Mesenchymal stem cell (in vitro differentiated cells and primary cell): ENCODE measurements at regions not wholly inside any gene's neighbourhood (a gene's known extent, or its start where the extent isn't known, plus 50 kb on each side); places are given as distances from the start of the nearest gene placed in this dataset.

Experiments
- DNase-seq: peaks from one replicate; pipeline ENCODE4 v3.0.0-alpha.2; 2013
- H2AFZ ChIP-seq: one replicate; pipeline ENCODE4 v1.6.1; 2013; ENCODE audit warnings: low read depth, mild to moderate bottlenecking, control low read depth, inconsistent platforms, low read length, moderate library complexity
- H2AK5ac ChIP-seq: 2 replicates; pipeline ENCODE4 v1.6.1; 2013; ENCODE audit warnings: low read length, moderate library complexity, mild to moderate bottlenecking, inconsistent platforms; ENCODE audit not compliant: severe bottlenecking
- H2BK120ac ChIP-seq: one replicate; pipeline ENCODE4 v1.6.1; 2013; ENCODE audit warnings: low read depth, mild to moderate bottlenecking, inconsistent platforms, low read length, moderate library complexity
- H2BK12ac ChIP-seq, 2 experiments: one replicate each; pipeline ENCODE4 v1.6.1; 2013; ENCODE audit warnings: inconsistent platforms in 2 of 2, low read length in 2 of 2, mild to moderate bottlenecking in 2 of 2, moderate library complexity in 2 of 2, control low read depth in 1 of 2
- H2BK15ac ChIP-seq: one replicate; pipeline ENCODE4 v1.6.1; 2013; ENCODE audit warnings: mild to moderate bottlenecking, low read depth, inconsistent platforms; ENCODE audit not compliant: poor library complexity, severe bottlenecking
- H2BK5ac ChIP-seq: 2 replicates; pipeline ENCODE4 v1.6.1; 2013; ENCODE audit warnings: low read depth, mild to moderate bottlenecking, low read length, control low read depth, inconsistent platforms; ENCODE audit not compliant: poor library complexity, severe bottlenecking
- H3K14ac ChIP-seq, 2 experiments: one replicate each; pipeline ENCODE4 v1.6.1; 2013; ENCODE audit warnings: inconsistent platforms in 2 of 2, low read length in 2 of 2, control low read depth in 1 of 2, mild to moderate bottlenecking in 1 of 2, moderate library complexity in 1 of 2
- H3K18ac ChIP-seq, 2 experiments: one replicate each; pipeline ENCODE4 v1.6.1; 2013; ENCODE audit warnings: inconsistent platforms in 2 of 2, low read length in 2 of 2, control low read depth in 1 of 2, low read depth in 1 of 2, mild to moderate bottlenecking in 1 of 2
- H3K23ac ChIP-seq, 2 experiments: one replicate each; pipeline ENCODE4 v1.6.1; 2013; ENCODE audit warnings: inconsistent platforms in 2 of 2, low read length in 2 of 2, mild to moderate bottlenecking in 2 of 2, moderate library complexity in 2 of 2, control low read depth in 1 of 2
- H3K27ac ChIP-seq: 2 replicates; pipeline ENCODE4 v1.5.1; 2013; ENCODE audit warnings: mild to moderate bottlenecking, moderate library complexity, low read length, control low read depth, inconsistent platforms; ENCODE audit not compliant: poor library complexity, severe bottlenecking
- H3K27me3 ChIP-seq, 2 experiments: 2 replicates each; pipeline versions ENCODE4 v1.6.1 to v1.7.0; 2013; ENCODE audit warnings: low read length in 2 of 2, mild to moderate bottlenecking in 2 of 2, moderate library complexity in 2 of 2, control low read depth in 1 of 2, inconsistent platforms in 1 of 2; ENCODE audit not compliant: control insufficient read depth in 1 of 2, insufficient read depth in 1 of 2
- H3K36me3 ChIP-seq, 2 experiments: 2 replicates each; pipeline versions ENCODE4 v1.6.1 to v1.7.0; 2013; ENCODE audit warnings: low read length in 2 of 2, control low read depth in 1 of 2, inconsistent platforms in 1 of 2, low read depth in 1 of 2, mild to moderate bottlenecking in 1 of 2; ENCODE audit not compliant: insufficient read depth in 2 of 2, control insufficient read depth in 1 of 2
- H3K4ac ChIP-seq, 2 experiments: one replicate each; pipeline ENCODE4 v1.6.1; 2013; ENCODE audit warnings: inconsistent platforms in 2 of 2, low read length in 2 of 2, mild to moderate bottlenecking in 2 of 2, moderate library complexity in 2 of 2, control low read depth in 1 of 2, low read depth in 1 of 2
- H3K4me1 ChIP-seq: 2 replicates; pipeline ENCODE4 v1.6.1; 2013; ENCODE audit warnings: low read depth, low read length, control low read depth; ENCODE audit not compliant: control insufficient read depth, insufficient read depth
- H3K4me2 ChIP-seq: 2 replicates; pipeline ENCODE4 v1.6.1; 2013; ENCODE audit warnings: low read length, mild to moderate bottlenecking, inconsistent platforms; ENCODE audit not compliant: poor library complexity, severe bottlenecking
- H3K4me3 ChIP-seq, 2 experiments: 2 replicates each; pipeline versions ENCODE4 v1.5.1 to v1.7.0; 2013; ENCODE audit warnings: low read length in 2 of 2, mild to moderate bottlenecking in 2 of 2, control low read depth in 1 of 2, low read depth in 1 of 2; ENCODE audit not compliant: insufficient read depth in 1 of 2
- H3K79me1 ChIP-seq: replicated peaks from 2 replicates; pipeline ENCODE4 v1.6.1; 2013; ENCODE audit warnings: mild to moderate bottlenecking, control low read depth, low read length, inconsistent platforms; ENCODE audit not compliant: poor library complexity, severe bottlenecking
- H3K9ac ChIP-seq: 2 replicates; pipeline ENCODE4 v1.7.0; 2013; ENCODE audit warnings: mild to moderate bottlenecking, low read length, moderate library complexity
- H3K9me3 ChIP-seq: 2 replicates; pipeline ENCODE4 v1.7.0; 2013; ENCODE audit warnings: mild to moderate bottlenecking, low read length; ENCODE audit not compliant: control insufficient read depth
- H4K8ac ChIP-seq: one replicate; pipeline ENCODE4 v1.6.1; 2013; ENCODE audit warnings: inconsistent platforms, mild to moderate bottlenecking, low read length, moderate library complexity
- H4K91ac ChIP-seq: one replicate; pipeline ENCODE4 v1.6.1; 2013; ENCODE audit warnings: mild to moderate bottlenecking, low read length, inconsistent platforms
- WGBS: methylation state at CpG from one replicate; pipeline ENCODE4 v1.1.7; 2013; ENCODE audit warnings: mixed read lengths; 5-methylcytosine and 5-hydroxymethylcytosine counted together

DNA sequence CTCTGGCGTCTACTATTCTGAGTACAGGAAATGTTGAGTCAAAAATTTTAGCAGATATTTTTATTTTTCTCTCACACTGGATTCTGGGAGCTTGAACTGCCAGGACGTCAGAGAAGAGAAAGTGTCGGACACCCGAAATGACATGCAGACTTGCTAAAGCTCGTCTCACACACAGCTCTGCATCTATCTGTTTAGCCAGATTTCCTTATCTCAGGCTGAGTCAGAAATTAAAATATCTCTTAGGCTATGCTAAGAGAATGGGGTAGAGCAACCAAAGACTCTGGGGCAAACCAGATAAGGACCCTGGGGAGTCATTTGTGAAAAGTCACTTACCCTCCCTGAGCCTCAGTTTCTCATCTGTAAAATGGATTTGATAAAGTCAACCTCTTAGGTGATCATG lies 1124.1 kb downstream of the VRK1 start:
- Histone ChIP-seq H2AFZ (no peak overlapping the region), H2BK15ac (no peak overlapping the region), H3K4me1 (no peaks in the 10 kb centered on the region), H2BK5ac (no peak overlapping the region), H2BK12ac (no peak overlapping the region), H3K23ac (no peak overlapping the region), H3K4me3 (no peak overlapping the region), H3K27ac (no peak overlapping the region), H3K27me3 (no peaks in the 10 kb centered on the region), H3K79me1 (no peaks in the 10 kb centered on the region), H4K91ac (no peak overlapping the region), H3K14ac (no peak overlapping the region), H3K36me3 (no peaks in the 10 kb centered on the region), H2BK120ac (no peak overlapping the region), H4K8ac (no peak overlapping the region), H3K9me3 (peaks cover 4% of the 10 kb centered on the region), H3K18ac (no peak overlapping the region), H3K4ac (no peak overlapping the region), H3K9ac (no peak overlapping the region), H2AK5ac (no peak overlapping the region), H3K4me2 (no peak overlapping the region)
- no peak for DNase-seq
- WGBS: 75% methylated on average over 5 of the region's 5 CpGs

GRCh38 chr14:97924922-97925613 lies 1127.9 kb downstream of the VRK1 start:
- Histone ChIP-seq H4K8ac (no peak overlapping the region), H3K4me2 (no peak overlapping the region), H3K4me3 (no peak overlapping the region), H2AK5ac (no peak overlapping the region), H3K36me3 (no peaks in the 10 kb centered on the region), H3K27me3 (no peaks in the 10 kb centered on the region), H3K27ac (no peak overlapping the region), H2BK5ac (no peak overlapping the region), H3K18ac (no peak overlapping the region), H3K14ac (no peak overlapping the region), H3K23ac (no peak overlapping the region), H3K9ac (no peak overlapping the region), H3K9me3 (no peaks in the 10 kb centered on the region), H3K4ac (no peak overlapping the region), H2AFZ (no peak overlapping the region), H4K91ac (no peak overlapping the region), H3K79me1 (no peaks in the 10 kb centered on the region), H3K4me1 (no peaks in the 10 kb centered on the region), H2BK15ac (no peak overlapping the region), H2BK12ac (no peak overlapping the region), H2BK120ac (no peak overlapping the region)
- DNase-seq: no peak
- 83% methylated on average over 11 of the region's 11 CpGs for WGBS

GRCh38 chr14:97930166-97930565 lies 1133.0 kb downstream of the VRK1 start:
- Histone ChIP-seq H3K4me2 (no peak overlapping the region), H3K14ac (no peak overlapping the region), H2AFZ (no peak overlapping the region), H3K4me3 (no peak overlapping the region), H3K79me1 (no peaks in the 10 kb centered on the region), H3K27ac (no peak overlapping the region), H2BK120ac (no peak overlapping the region), H3K23ac (no peak overlapping the region), H2AK5ac (no peak overlapping the region), H2BK5ac (no peak overlapping the region), H3K4me1 (no peaks in the 10 kb centered on the region), H4K8ac (no peak overlapping the region), H3K9me3 (peaks cover 4% of the 10 kb centered on the region), H3K4ac (no peak overlapping the region), H4K91ac (no peak overlapping the region), H3K27me3 (no peaks in the 10 kb centered on the region), H3K36me3 (no peaks in the 10 kb centered on the region), H2BK15ac (no peak overlapping the region), H2BK12ac (no peak overlapping the region), H3K18ac (no peak overlapping the region), H3K9ac (no peak overlapping the region)
- 69% methylated on average over 8 of the region's 8 CpGs for WGBS
- DNase-seq: no peak

DNA sequence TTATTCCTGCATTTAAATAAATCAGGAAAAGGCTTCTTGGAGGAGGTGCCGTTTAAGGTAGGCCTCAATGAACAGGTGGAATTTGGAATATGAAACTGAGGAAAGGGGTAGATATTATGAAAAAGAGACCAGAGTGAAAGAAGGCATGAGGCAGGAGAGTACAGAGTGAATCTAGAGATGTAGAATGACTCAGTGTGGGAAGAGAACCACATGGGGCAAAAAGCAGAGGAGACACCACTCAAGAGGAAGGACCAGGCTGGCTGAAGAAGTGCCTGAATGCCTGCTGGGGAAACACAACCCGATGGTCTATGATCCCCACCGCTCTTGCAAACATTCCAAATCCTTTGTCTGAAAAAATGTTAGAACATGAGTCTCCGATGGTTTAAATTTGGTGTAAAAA lies 1134.1 kb downstream of the VRK1 start:
- Histone ChIP-seq H3K36me3 (no peaks in the 10 kb centered on the region), H2BK15ac (no peak overlapping the region), H3K23ac (no peak overlapping the region), H3K4me2 (no peak overlapping the region), H2BK12ac (no peak overlapping the region), H4K91ac (no peak overlapping the region), H2AK5ac (no peak overlapping the region), H3K4me1 (no peaks in the 10 kb centered on the region), H3K9me3 (peaks cover 4% of the 10 kb centered on the region), H4K8ac (no peak overlapping the region), H2AFZ (no peak overlapping the region), H3K27me3 (no peaks in the 10 kb centered on the region), H3K4me3 (no peak overlapping the region), H3K4ac (no peak overlapping the region), H3K14ac (no peak overlapping the region), H3K27ac (no peak overlapping the region), H3K9ac (no peak overlapping the region), H2BK5ac (no peak overlapping the region), H3K79me1 (no peaks in the 10 kb centered on the region), H2BK120ac (no peak overlapping the region), H3K18ac (no peak overlapping the region)
- 80% methylated on average over 4 of the region's 4 CpGs for WGBS
- no peak for DNase-seq
